Vagina (tissue), 2 donors: ENCODE measurements at regions not wholly inside any gene's neighbourhood (a gene's known extent, or its start where the extent isn't known, plus 50 kb on each side); places are given as distances from the start of the nearest gene placed in this dataset.
A peak's percentile ranks its signal among the peaks of the same experiment; 100 is the strongest.

Source experiments
- DNase-seq, 2 donors: peaks; one replicate each; pipeline ENCODE4 v3.0.0-alpha.2; 2017; ENCODE audit errors: extremely low spot score in 2 of 2
- H3K27ac ChIP-seq: fragments of 200-600 bp; sonication (generic); one replicate; pipeline ENCODE4 v1.5.1; 2019
- H3K27me3 ChIP-seq: fragments of 200-600 bp; sonication (generic); one replicate; pipeline ENCODE4 v1.5.1; 2019
- H3K36me3 ChIP-seq, 2 donors: fragments of 200-600 bp; sonication (generic); one replicate each; pipeline ENCODE4 v1.5.1; 2017 to 2019
- H3K4me1 ChIP-seq: fragments of 200-600 bp; sonication (generic); one replicate; pipeline ENCODE4 v1.5.1; 2019
- H3K4me3 ChIP-seq, 2 donors: fragments of 200-600 bp; sonication (generic); 1 replicate in 1 of 2; 2 replicates in 1 of 2; pipeline ENCODE4 v1.5.1; 2016 to 2019
- H3K9me3 ChIP-seq: fragments of 200-600 bp; sonication (generic); one replicate; pipeline ENCODE4 v1.5.1; 2019
- CTCF ChIP-seq, 3 experiments: fragments of 450-650 bp in 2 of 3; fragments of 200-600 bp in 1 of 3; sonication (generic) in 1 of 3; IDR thresholded peaks; one replicate each; pipeline ENCODE4 v1.5.1; 2017 to 2019; ENCODE audit warnings: antibody characterized with exemption in 3 of 3, mild to moderate bottlenecking in 2 of 3, moderate library complexity in 2 of 3
- POLR2A ChIP-seq, 2 donors: fragments of 450-650 bp; IDR thresholded peaks; one replicate each; pipeline ENCODE4 v1.6.1; 2017; ENCODE audit warnings: antibody characterized with exemption in 2 of 2, mild to moderate bottlenecking in 2 of 2, moderate library complexity in 2 of 2
- POLR2AphosphoS5 ChIP-seq, 2 donors: sonication (generic); formaldehyde crosslinking; IDR thresholded peaks; one replicate each; pipeline ENCODE4 v1.9.0; 2017; ENCODE audit warnings: antibody characterized with exemption in 2 of 2, mild to moderate bottlenecking in 2 of 2, low read depth in 1 of 2; ENCODE audit not compliant: insufficient read depth in 1 of 2
- intact Hi-C: fragments of 100-400 bp; cut with DNase I; formaldehyde crosslinking; loops from one replicate; pipeline ENCODE4 v1.15.1; 2023

DNA sequence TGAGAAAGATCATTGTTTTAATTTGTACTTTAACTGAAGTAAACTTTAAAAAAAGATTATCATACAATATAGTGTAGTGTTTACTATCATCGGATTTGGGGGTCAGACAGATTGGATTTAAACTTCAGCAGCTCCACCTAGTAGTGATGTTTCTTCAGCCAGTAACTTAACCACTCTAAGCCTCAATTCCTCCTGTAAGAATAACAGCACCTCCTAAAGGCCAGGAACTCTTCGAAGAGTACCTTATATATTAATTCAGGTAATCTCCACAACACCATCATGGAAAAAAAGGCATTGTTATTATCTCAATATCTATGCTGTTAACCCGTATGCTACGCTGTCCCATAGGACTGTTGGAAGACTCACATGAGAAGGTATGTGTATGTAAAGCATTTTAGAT is 69.0 kb upstream of the DLGAP1 start:
- TF ChIP-seq POLR2AphosphoS5 (IDR thresholded peaks at IDR 0.05; ENCODE audit: insufficient read depth in 1 of 2, low read depth in 1 of 2): no peak
- no peak for TF ChIP-seq CTCF (IDR thresholded peaks at IDR 0.05)
- no peak for TF ChIP-seq POLR2A (IDR thresholded peaks at IDR 0.05)
- no peaks in the 10 kb centered on the region for H3K4me1 ChIP-seq
- intact Hi-C loops: no loop called here
- no peak overlapping the region for H3K27ac ChIP-seq
- no peak for DNase-seq
- no peaks in the 10 kb centered on the region for H3K27me3 ChIP-seq
- no peaks in the 10 kb centered on the region for H3K9me3 ChIP-seq
- no peaks in the 10 kb centered on the region for H3K36me3 ChIP-seq
- H3K4me3 ChIP-seq: no peak overlapping the region

GRCh38 chr18:4511166-4511565 is 56.1 kb upstream of the DLGAP1 start:
- no peaks in the 10 kb centered on the region for H3K36me3 ChIP-seq
- H3K4me3 ChIP-seq: no peak overlapping the region
- intact Hi-C loops: no loop called here
- TF ChIP-seq POLR2AphosphoS5 (IDR thresholded peaks at IDR 0.05; ENCODE audit: insufficient read depth in 1 of 2, low read depth in 1 of 2) (no peak), POLR2A (IDR thresholded peaks at IDR 0.05) (no peak), CTCF (IDR thresholded peaks at IDR 0.05) (no peak)
- DNase-seq: no peak
- H3K27me3 ChIP-seq: no peaks in the 10 kb centered on the region
- H3K27ac ChIP-seq: no peak overlapping the region
- H3K9me3 ChIP-seq: no peaks in the 10 kb centered on the region
- H3K4me1 ChIP-seq: no peaks in the 10 kb centered on the region

DNA sequence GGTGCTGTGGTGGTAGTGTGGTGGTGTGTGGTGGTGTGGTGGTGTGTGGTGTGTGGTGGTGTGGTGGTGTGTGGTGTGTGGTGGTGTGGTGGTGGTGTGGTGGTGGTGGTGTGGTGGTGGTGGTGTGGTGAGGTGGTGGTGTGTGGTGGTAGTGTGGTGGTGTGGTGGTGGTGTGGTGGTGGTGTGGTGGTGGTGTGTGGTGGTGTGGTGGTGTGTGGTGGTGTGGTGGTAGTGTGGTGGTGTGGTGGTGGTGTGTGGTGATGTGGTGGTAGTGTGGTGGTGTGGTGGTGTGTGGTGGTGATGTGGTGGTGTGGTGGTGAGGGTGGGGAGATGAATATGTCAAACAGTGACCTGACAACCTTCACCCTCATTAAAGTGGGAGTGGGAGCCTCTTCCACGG is 55.6 kb upstream of the DLGAP1 start:
- TF ChIP-seq CTCF (IDR thresholded peaks at IDR 0.05) (no peak), POLR2AphosphoS5 (IDR thresholded peaks at IDR 0.05; ENCODE audit: insufficient read depth in 1 of 2, low read depth in 1 of 2) (no peak), POLR2A (IDR thresholded peaks at IDR 0.05) (no peak)
- no peaks in the 10 kb centered on the region for H3K9me3 ChIP-seq
- intact Hi-C loops: no loop called here
- peak; percentile 98 to 100 for DNase-seq
- H3K4me1 ChIP-seq: no peaks in the 10 kb centered on the region
- H3K4me3 ChIP-seq: no peak overlapping the region
- H3K36me3 ChIP-seq: no peaks in the 10 kb centered on the region
- H3K27ac ChIP-seq: no peak overlapping the region
- H3K27me3 ChIP-seq: no peaks in the 10 kb centered on the region

DNA sequence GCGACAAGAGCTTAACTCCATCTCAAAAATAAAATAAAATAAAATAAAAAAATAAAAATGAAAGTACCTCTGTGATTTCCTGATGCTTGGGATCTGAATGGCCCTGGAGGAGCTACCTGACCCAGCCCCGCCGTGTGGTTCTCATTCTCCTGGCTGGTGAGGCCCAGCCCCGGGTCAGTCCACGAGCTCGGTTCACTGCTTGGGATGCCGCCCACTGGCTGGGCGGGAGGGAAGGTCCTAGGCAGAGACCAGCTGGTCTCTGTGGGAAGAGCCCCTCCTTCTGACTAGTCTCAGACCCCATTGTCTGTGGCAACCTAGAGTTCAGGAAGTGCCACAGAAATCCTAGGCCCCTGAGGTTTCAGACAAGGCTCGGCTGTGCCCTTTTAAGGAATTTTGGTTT is 55.1 kb upstream of the DLGAP1 start:
- no peak overlapping the region for H3K27ac ChIP-seq
- H3K36me3 ChIP-seq: no peaks in the 10 kb centered on the region
- H3K27me3 ChIP-seq: no peaks in the 10 kb centered on the region
- H3K9me3 ChIP-seq: no peaks in the 10 kb centered on the region
- H3K4me1 ChIP-seq: no peaks in the 10 kb centered on the region
- intact Hi-C loops: no loop called here
- DNase-seq: no peak
- no peak overlapping the region for H3K4me3 ChIP-seq
- TF ChIP-seq CTCF (IDR thresholded peaks at IDR 0.05) (no peak), POLR2AphosphoS5 (IDR thresholded peaks at IDR 0.05; ENCODE audit: insufficient read depth in 1 of 2, low read depth in 1 of 2) (no peak), POLR2A (IDR thresholded peaks at IDR 0.05) (no peak)
